OCI-LY1 (cell line): ENCODE measurements at regions not wholly inside any gene's neighbourhood (a gene's known extent, or its start where the extent isn't known, plus 50 kb on each side); places are given as distances from the start of the nearest gene placed in this dataset.

Experiments used
- CTCF ChIP-seq: fragments of 200-600 bp; sonication (generic), shearing (Covaris generic); IDR thresholded peaks from 2 replicates; pipeline ENCODE4 v1.5.1; 2017; ENCODE audit warnings: mild to moderate bottlenecking, antibody characterized with exemption, low read length, moderate library complexity, mixed read lengths
- EZH2 ChIP-seq: fragments of 200-600 bp; sonication (generic), shearing (Covaris generic); IDR thresholded peaks from 2 replicates; pipeline ENCODE4 v1.8.0; 2017; ENCODE audit warnings: borderline replicate concordance, mixed run types, mild to moderate bottlenecking, antibody characterized with exemption, low read length, moderate library complexity, mixed read lengths

GRCh38 chr19:31503211-31503610, 154.0 kb upstream of the TSHZ3 start:
- TF ChIP-seq CTCF: no peak
- TF ChIP-seq EZH2: no peak
